DND-41 (cell line): ENCODE measurements at regions not wholly inside any gene's neighbourhood (a gene's known extent, or its start where the extent isn't known, plus 50 kb on each side); places are given as distances from the start of the nearest gene placed in this dataset.

Experiments used
- CTCF ChIP-seq: IDR thresholded peaks from 2 replicates; pipeline ENCODE4 v1.5.1; 2012; ENCODE audit warnings: borderline replicate concordance, low read length, moderate library complexity, mild to moderate bottlenecking; ENCODE audit not compliant: poor library complexity, severe bottlenecking; ENCODE audit errors: extremely low read depth
- EZH2 ChIP-seq: IDR thresholded peaks from 3 replicates; pipeline ENCODE4 v1.6.1; 2012; ENCODE audit warnings: borderline replicate concordance, low read depth, mild to moderate bottlenecking, moderate library complexity, low read length, inconsistent platforms; ENCODE audit not compliant: severe bottlenecking

- TF ChIP-seq CTCF = no peak
- TF ChIP-seq EZH2 = no peak
These were observed 428.7 kb downstream of the SUCLA2 start for GRCh38 chr13:47572375-47572774.
